ENCODE measurements at regions not wholly inside any gene's neighbourhood (a gene's known extent, or its start where the extent isn't known, plus 50 kb on each side); places are given as distances from the start of the nearest gene placed in this dataset.

GRCh38 chr3:109640146-109640652 lies 302.9 kb upstream of the DPPA4 start:
- no peak for TF ChIP-seq KAT7 (CRISPR knock-in tag; IDR thresholded peaks at IDR 0.05; ENCODE audit: borderline replicate concordance)
- no peak for TF ChIP-seq POLR2A (conservative IDR thresholded peaks at IDR 0.05)
- TF ChIP-seq, protein P1, sequence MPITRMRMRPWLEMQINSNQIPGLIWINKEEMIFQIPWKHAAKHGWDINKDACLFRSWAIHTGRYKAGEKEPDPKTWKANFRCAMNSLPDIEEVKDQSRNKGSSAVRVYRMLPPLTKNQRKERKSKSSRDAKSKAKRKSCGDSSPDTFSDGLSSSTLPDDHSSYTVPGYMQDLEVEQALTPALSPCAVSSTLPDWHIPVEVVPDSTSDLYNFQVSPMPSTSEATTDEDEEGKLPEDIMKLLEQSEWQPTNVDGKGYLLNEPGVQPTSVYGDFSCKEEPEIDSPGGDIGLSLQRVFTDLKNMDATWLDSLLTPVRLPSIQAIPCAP (CRISPR knock-in tag; IDR thresholded peaks at IDR 0.05; ENCODE audit: borderline replicate concordance) = no peak
- no peak for TF ChIP-seq ZFP1 (CRISPR knock-in tag; IDR thresholded peaks at IDR 0.05)
- TF ChIP-seq KAT2B (IDR thresholded peaks at IDR 0.05; ENCODE audit: low read depth, low read length) = no peak
- TF ChIP-seq SIX5 (IDR thresholded peaks at IDR 0.05; ENCODE audit: borderline replicate concordance in 1 of 2, insufficient read depth in 1 of 2, low read depth in 1 of 2, low read length in 2 of 2) = no peak
- no peak for TF ChIP-seq CTCF (IDR thresholded peaks at IDR 0.05 in 2 of 3, conservative IDR thresholded peaks at IDR 0.05 in 1 of 3; ENCODE audit: insufficient read depth in 2 of 3, low read depth in 1 of 3, low read length in 3 of 3)
- TF ChIP-seq SETDB1 (IDR thresholded peaks at IDR 0.05; ENCODE audit: low read length) = no peak
- TF ChIP-seq NCOR1 (IDR thresholded peaks at IDR 0.05) = no peak
- TF ChIP-seq BCLAF1 (IDR thresholded peaks at IDR 0.05; ENCODE audit: borderline replicate concordance in 1 of 2, control insufficient read depth in 1 of 2, low read depth in 2 of 2, low read length in 1 of 2) = no peak
- TF ChIP-seq NR2F6 (CRISPR knock-in tag; IDR thresholded peaks at IDR 0.05) = no peak
- no peak for TF ChIP-seq PCBP2 (IDR thresholded peaks at IDR 0.05; ENCODE audit: low read depth, low read length, poor library complexity, severe bottlenecking)

Data from K562 (cell line).